NCI-H1092 (cell line): ENCODE measurements at regions not wholly inside any gene's neighbourhood (a gene's known extent, or its start where the extent isn't known, plus 50 kb on each side); places are given as distances from the start of the nearest gene placed in this dataset.
"Not testable (repeated sequence)": the region's sequence is repeated elsewhere in the genome, so short reads cannot be mapped to it uniquely, and the experiment has no call there.

Experiments used
- DNase-seq: peaks from one replicate; lab custom pipeline; 2025; lab: John Stamatoyannopoulos, UW

DNA sequence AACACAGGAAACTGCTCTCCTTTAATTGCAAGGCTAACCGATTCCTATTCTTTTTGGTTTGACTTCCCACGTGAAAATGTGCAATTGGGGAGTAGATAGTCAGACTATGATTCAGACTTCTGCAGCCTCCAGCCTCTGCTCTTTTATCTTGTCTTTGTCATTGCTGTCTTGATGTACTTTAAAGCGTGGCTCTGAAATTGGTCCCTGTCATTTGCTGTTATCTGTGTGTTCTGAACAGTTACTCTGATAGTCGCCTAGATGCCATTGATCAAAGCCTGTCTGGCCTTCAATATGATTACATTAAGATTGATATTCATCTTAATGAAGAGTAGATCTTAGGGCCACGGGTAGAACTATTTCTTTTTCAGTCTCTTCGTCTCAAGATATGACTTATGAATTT, 799.2 kb downstream of the REEP3 start:
- no peak for DNase-seq

DNA sequence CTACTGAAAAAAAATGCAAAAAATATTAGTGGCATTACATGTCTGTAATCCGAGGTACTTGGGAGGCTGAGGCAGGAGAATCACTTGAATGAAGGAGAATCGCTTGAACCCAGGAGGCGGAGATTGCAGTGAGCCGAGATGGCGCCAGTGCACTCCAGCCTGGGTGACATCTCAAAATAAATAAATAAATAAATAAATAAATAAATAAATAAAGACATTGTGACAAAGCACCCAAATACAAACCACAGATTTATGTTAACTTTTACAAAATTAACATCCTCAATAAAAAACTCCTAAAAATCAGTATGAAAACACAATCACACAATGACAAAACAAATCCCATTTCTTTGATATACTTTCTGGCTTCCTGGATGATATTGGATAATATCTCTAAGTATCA, 808.3 kb downstream of the REEP3 start:
- DNase-seq, result no peak

DNA sequence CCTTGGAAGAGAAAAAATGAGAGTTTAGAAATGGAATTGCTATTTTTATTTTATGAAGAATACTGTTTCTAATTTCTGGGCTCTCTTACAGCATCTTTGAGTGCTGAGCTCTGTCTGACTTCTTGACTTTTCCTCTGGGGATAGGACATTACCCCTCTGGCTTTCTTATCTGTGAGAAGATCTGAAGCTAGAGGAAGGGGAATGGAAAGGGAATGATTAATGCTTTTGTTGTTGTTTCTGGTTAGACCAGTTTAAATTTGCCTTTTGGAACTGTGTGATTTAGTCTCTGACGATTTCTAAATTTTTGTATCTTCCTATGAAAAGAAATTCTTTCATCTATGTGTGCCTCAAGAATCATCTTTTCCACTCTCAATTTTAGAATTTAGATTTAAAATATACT, 811.4 kb downstream of the REEP3 start:
- no peak for DNase-seq

DNA sequence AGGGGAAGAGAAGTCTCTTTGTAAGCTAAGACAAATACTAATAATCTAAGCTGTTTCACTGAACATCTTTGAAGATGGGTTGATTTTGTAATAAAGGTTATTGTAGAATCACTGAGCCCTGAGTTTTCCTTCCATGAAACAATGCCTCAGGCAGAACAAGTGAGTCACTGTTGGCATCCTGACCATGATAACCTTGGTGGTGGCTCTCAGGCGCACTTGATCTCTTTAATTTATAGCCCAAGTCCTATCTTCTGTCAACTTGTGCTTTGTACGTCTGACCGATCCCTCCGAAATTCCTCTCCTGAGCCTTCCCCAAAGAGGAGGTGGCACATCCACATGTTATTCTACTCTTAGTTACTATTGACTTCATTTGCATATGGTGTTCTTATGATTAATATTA, 812.9 kb downstream of the REEP3 start:
- DNase-seq, result no peak

DNA sequence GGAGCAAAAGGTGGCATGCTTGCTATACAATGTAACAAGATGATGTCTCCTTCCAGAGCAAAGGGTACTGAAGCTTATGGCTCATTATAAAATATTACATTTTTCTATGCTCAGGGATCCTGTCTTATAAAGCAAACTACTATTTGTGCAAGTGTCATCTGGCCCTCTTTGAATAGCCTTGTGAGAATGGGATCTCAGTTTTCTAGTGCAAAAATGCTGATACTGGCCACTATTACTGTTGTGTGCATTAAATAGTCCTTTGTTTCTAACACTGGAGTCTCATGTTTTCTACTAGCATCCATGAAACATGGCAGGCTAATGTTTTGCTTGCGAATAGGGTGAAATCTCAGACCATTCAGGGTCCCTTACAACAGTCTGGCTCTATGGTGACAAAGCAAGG, 823.0 kb downstream of the REEP3 start:
- no peak for DNase-seq

DNA sequence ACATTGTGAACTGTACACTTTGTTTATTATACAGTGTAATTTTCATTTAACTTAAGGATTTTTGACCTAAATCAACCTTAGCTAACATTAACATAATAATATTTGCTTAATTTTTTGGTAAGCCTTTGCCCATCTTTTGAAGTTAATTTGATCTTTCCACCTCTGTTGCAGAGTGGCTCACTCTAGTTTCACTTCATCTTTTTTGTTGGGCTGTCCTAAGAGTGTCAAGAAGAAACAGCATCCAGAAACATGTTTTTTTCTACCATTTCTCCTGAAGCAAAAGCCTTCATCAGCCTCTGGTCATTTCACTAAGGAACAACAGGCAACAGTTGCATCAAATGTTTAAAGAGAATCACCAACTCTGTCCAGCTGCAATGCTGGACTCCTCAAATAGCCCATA, 824.7 kb downstream of the REEP3 start:
- no peak for DNase-seq

DNA sequence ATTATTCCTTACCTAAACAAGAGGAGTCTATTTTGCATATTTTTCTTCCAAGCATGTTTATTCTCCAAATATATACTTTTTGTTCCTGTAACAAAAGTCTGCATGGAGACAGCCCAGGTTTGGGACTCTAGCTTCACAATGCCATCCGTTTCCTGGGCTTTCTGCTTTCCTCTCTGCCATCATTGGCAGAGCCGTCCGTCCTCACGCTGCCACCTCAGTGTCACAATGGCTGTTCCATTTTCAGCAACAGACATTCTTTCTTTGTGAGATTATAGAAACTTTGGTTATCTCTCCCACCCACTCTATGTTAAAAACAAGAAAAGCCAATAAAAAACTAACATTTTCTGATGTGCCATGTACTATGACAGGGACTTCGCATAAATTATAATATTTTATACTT, 825.2 kb downstream of the REEP3 start:
- no peak for DNase-seq

DNA sequence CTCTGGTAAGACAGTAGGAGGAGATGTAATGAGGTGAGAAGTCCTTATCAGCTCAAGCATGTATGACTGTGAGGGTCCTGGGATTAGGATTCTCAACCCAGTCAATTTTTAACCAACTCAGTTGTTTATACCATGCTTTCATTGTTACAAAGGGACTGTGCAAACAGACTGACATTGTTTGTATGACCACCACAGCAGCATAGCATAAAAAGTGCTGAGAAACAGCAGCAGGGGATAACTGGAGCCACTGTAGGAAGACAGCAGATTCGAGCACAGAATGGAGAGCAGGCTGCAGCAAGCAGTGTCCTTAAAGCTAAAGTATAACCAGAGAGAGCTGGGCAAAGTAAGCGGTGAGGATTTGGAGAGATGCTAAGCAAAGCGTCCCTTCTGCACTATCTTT, 829.5 kb downstream of the REEP3 start:
- DNase-seq, result no peak

DNA sequence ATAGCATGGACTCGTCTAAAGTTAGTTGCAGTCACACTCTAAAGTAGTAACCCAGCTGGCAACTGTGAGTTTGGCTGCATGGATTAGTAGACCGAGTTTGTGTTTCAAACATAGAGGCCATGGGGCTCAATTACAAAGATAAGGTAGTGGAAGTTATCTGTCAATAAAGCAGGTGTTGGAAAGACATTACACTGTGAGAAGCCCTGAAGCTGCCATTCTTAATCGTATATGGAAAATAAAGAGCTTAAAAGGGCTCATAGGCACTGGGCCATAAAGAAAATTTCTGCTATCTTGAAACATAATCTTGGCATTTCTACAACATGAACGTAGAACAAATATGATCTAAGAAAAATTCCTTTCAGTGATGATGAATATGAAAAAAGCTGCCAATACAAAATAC, 837.7 kb downstream of the REEP3 start:
- DNase-seq, result no peak

DNA sequence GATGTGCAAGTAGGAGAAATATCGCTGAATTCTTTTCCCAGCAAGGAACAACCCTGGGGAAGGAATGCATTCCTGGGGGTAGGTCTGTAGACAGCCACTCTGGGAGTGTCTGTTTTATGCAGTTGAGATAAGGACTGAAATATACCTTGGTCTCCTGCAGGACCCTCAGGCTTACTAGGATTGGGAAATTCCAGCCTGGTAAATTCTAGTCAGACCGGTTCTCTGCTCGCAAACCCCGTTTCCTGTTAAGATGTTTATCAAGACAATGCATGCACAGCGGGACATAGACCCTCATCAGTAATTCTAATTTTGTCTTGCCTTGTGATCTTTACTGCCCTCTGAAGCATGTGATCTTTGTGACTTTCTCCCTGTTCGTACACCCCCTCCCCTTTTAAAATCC, 839.0 kb downstream of the REEP3 start:
- not testable (repeated sequence) for DNase-seq

DNA sequence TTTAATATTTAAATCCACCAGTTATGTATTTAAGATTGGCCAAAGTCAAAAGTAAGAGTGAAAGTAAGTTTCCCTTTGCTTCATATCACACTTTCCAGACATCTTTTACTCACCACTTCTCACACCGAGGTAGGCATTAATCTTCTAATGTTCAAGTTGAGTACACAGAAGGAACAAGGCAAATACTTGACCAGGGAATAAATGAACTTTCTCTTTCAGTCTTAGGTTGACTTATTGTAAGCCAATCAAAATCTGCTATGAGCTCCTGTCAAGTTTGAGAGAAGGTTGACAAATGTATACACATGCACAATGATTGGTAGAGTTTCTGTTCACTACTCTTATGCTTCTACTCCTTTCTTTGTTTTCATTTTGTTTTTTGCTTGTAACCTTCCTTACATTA, 842.5 kb downstream of the REEP3 start:
- no peak for DNase-seq

DNA sequence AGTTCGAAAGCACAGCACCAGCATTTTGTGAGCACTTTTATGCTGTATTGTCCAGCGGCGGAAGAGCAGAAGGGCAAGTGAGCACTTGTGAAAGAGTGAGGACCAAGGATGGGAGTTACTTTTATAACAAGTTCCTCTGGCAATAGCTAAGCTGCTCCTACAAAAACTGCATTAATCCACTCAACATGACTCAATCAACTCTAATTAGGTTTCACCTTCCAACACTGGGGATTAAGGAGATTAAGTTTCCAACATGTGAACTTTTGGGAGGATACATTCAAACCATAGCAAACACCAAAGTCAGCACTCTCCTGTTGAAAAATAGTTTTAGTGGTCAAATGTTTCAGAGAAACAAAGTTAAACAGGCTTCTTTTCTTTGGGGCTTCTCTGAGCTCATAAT, 844.5 kb downstream of the REEP3 start:
- no peak for DNase-seq

DNA sequence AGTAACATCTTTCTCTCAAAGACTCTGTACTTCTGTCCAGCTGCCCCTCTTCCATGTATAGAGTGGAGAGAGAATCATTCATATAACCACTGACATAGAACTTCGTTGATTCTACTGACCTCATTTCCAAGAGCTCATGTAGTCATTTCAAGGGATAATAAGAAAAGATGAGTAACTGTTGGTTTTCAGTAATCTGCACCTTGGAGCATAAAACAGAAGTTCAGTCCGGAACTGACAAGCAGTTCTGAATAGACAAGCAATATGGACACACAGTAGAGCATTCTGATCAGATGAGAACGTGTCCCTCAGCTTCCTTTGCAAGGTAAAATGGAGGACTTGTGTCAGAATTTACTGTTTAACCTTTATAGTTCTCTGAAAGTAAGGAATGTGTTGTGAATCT, 847.1 kb downstream of the REEP3 start:
- no peak for DNase-seq

DNA sequence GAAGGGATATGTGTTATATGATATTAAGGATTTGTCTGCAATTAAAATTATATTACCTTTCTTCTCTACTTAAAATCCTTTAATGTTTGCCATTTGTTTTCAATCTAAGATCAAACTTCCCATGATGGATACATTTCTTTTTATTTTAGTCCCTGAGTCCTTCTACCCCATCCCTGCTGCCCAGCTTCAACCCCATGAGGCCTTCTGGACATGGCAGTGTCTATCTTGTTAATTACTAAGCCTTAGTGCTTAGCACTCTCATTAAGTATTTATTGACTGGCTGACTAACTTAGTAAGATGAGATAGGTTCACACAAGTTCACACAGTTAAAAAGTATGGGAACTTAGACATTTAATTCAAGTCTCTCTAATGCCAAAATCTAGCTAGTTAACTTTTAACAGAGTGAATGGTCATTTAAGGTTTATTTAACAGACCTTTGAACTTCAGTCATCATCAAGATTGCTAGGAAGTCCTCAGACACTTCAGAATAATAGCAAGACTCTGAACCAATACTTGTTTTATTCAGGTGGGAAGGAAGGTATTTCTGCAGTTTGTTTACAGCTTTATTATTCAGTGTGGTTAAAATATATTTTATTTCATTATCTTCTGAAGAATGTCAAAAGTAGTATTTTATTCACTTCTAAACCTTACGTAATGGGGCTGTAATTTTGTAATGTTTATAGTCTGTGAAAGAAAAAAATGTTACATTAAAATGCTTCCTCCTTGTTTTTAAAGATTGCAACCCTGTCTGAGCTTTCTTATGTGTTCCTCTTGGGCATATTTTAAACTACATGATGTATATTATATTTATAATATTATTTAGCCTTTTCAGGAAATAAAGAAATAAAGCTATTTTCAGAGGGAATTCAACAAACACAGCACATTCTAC, 848.9 kb downstream of the REEP3 start:
- DNase-seq, result no peak

DNA sequence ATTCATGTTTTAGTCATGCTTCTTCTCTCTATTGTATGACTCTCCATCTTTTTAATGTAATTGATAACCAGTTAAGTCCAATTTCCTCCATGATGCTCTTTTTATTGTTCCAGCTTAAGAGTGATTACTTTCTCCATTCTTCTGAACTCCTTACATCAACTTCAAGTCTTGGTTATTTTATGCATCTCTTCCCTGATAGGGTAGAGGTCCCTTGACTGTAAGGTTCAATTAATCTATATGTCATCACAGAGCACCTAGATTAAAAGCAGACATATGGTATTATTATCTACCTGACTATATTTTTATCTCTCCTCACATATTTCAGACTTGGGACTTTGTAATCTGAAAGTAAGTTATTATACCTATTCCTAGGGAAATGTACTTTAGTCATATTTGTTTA, 853.1 kb downstream of the REEP3 start:
- DNase-seq, result no peak

DNA sequence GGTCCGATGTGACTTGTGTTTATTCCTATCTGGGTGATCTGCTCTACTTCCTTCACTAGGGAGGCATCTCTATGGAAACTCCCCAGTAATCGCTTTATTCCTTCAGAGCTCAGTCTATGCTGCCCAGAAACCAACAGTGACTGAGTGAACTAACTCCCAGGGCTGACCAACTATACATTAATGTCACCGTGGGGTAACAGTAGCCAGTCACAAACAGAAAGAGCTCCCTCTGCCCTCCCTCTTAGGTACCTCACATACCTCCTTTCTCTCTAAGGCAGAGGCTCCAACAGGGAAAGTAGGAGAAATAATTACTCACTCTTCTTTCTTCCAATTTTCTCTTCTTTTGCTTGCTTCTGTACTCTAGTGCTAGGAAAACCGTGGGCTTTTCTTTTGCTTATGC, 855.0 kb downstream of the REEP3 start:
- no peak for DNase-seq

DNA sequence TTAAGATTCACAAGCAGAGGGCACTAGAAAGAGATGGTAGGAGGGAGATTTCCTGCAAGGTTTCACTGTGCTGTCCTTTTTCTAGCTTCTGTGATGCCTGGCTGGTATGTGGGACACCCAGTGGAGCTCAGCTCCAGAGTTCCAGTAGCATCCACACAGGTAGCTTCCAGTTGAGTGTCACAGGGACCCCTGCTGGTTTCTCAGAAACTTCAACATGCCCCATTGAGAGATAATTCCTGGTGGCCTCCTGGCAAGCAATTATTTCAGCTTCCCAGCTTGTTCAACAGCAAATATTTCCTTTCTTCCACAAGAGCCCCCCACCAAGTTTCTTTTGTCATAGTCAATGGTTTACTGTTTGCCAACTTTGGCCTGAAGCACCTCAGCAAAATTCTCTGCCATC, 858.7 kb downstream of the REEP3 start:
- no peak for DNase-seq

DNA sequence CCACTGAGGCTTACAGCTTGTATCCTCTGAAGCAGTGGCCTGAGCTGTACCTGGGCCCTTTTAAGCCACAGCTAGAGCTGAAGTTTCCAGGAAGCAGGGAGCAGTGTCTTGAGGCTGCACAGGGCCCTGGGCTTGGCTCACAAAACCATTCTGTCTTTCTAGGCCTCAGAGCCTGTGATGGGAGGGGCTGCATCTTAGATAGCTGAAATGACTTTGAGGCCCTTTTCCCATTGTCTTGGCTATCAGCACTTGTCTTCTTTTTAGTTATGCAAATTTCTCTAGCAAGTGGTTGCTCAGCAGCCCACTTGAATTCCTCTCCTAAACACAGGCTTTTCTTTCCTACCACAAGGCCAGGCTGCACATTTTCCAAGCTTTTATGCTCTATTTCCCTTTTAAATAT, 864.2 kb downstream of the REEP3 start:
- DNase-seq, result no peak

DNA sequence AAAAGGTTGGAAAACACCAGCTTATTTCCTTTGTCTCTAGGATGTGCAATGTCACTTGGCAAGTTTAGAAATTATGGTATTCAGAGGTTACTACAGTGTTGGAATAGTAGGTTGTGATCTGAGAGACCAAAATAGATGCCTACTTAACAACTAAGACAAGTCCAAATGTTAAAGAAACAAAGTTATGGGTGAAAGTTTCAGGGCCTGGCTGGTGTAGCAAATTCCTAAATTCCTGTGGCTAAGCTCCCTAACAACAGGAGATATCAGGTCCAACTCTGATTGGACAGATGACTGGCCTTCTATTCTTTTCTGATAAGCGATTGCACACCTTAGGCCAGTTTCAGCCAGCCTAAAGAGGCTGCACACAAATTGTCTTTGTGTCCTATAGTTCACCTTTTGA, 873.5 kb downstream of the REEP3 start:
- no peak for DNase-seq

DNA sequence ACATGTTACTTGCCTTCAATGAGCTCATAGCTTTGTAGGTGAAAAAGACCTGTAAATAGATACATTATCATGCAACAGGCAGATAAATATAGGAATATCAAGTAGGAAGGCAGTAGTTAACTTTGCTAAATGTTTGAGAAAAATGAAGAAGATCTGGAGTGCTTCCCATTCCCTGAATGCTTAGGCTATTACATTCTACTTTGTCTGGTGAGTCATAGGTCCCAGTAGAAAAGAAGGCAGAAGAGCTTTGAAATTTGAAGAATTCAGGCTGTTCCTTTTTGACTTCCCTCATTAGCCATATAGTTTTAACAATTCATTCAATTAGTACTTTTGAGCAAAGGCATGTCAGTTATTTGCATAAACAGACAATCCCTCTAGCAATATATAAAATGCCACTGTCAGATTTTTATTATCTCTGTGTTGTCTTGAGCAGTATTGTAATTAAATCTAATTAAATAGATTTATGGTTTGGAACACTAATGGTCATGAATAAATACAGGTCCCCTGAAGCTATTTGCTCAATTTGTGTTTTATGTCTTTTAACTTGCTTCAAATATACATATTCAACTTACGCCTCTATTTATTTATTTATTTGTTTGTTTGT, 875.0 kb downstream of the REEP3 start:
- no peak for DNase-seq

DNA sequence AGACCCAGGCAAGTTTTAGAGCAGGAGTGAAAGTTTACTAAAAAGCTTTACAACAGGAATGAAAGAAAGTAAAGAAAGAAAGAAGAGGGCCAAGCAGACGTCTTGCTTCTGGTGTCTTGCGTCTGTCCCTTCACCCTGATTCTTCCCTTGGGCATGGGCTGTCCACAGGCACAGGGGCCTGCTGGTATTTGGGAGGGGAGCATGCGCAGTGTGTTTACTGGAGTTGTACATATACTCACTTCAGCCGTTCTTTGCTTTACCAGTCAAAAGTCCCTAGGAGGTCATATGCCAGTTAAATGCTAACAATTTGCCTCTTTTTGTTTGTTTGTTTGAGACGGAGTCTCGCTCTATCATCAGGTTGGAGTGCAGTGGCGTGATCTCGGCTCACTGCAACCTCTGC, 875.9 kb downstream of the REEP3 start:
- DNase-seq, result no peak

DNA sequence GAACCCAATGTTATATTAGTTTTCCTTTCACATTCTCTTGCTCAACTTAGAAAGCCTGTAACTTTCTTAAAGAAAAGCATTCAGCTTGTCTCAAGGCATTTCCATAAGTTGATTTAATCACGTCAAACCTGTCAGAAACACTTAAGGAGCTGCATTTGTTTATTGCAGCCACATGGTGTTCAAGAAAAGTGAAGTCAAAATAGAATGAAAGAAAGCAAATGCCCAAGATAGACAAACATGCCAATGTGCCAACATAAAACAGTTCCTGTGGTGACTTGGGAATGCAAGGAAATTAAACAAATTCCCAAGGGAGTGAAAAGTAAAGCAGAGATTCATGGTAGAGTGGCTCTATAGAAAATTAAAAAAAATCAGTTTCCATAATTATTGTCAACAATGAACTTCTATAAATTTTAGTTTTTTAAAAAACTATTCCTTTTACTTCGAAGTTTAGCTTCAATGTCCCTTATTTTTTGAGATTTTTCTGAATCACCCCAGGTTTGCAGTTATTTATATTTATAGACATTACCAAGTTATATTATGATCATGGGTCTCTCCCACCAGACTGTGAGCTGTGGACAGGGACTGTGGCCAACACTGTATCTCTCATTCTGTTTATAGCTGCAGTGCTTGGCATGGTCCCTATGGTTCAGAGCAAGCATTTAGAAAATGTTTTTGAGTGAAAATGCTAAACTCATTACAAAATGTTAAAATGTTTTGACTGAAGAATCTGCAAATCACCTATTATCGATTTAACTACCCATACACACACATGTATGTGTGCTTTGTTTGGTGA, 887.4 kb downstream of the REEP3 start:
- no peak for DNase-seq

DNA sequence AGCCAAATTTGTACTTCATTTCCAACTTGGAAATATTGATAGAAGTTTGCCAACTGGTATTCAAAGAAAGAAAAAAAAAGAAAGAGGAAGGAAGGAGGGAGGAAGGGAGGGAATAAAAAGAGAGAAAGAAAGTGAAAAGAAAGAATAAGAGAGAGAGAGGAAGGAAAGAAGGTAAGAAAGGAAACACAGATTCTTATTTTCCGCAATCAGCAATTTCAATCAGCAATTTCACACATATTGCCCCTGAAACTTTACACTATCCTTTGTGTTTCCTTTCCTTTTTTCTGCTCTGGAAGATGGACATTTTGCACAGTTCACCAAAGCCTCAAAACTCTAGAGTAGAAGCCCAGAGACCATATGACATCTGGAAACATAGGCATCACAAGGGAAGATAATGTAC, 888.1 kb downstream of the REEP3 start:
- no peak for DNase-seq
